NCI-H526 (cell line): ENCODE measurements at regions not wholly inside any gene's neighbourhood (a gene's known extent, or its start where the extent isn't known, plus 50 kb on each side); places are given as distances from the start of the nearest gene placed in this dataset.

Experiments
- DNase-seq, 2 experiments: peaks; one replicate each; lab custom pipeline; 2025; lab: John Stamatoyannopoulos, UW

DNA sequence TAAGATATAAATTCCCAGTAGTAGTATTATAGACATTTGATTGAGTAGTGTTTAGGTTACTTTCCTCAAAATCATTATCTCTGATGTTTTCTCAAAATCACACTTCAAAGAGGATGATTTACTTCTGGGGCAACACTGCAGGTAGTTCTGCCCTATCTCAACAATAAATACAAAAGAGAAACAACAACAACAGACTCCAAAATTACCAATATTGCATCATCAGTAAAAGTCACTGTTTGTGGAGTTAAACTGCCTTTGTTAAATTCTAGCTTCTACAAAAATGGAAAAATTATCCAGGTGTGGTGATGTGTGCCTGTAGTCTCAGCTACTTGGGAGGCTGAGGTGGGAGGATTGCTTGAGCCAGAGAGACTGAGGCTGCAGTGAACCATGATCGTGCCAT is 637.6 kb upstream of the ZNF608 start:
- no peak for DNase-seq

DNA sequence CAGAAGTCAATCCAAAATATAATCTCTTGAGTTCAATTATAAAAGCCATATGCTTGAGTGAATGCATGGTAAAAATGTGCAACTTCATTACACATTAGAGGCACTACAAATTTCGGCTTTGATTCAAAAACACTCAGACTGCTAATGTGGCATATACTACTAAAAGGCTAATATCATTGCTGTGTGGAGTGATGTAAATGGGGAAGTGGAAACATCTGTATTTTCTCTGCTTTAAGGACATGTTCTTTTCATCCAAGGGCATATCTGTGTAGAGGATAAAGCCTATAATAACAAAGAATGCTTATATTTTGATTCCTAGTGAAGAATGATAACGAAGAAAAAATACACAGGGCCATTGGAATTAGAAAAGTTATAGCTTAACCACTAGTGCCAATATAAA is 643.9 kb upstream of the ZNF608 start:
- no peak for DNase-seq

GRCh38 chr5:125393221-125393815 is 646.9 kb upstream of the ZNF608 start:
- no peak for DNase-seq

DNA sequence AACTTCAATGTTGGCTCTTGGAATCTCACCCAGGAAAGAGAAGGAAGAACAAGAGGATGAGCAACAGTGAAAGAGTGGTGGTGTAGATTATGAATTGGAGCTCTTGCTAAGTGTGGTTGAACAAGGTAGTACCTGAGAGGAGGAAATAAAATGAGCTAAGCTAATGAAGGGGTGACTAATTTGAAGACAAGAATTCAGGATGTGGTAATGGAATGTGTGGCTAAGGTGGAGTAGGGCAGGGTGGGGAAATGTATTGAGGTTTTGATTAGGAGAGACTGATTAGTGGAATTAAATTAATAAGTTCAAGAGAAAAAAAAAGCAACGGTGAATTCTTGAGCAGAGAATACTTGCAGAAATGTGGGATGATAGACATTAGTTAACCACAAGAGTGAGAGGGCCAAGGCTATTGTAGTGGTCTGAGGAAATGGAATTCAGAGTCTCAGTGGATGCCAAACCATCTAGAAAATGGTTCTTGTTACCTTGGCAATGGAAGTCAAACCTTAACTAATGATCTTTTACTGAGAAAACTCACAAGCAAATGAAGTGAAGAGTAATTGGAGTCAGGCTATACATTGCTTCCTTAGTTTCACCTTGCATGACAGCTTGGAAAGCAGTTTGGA is 648.3 kb upstream of the ZNF608 start:
- no peak for DNase-seq

DNA sequence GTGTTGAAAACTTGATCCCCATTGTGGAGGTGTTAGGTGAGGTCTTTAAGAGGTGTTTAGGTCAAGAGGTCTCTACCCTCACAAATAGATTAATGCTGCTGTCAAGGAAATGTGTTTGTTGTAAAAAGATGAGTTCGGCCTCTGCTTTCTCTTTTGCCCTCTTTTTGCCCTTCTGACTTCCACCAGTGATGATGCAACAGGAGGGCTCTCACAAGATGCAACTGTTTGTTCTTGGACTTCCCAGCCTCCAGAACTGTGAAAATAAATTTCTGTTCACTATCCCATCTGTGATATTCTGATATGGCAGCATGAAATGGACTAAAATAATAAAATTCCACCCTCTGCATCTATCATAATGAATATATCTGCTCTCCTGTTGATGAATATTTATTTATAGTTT is 650.0 kb upstream of the ZNF608 start:
- no peak for DNase-seq

GRCh38 chr5:125398466-125398865 is 652.0 kb upstream of the ZNF608 start:
- no peak for DNase-seq

DNA sequence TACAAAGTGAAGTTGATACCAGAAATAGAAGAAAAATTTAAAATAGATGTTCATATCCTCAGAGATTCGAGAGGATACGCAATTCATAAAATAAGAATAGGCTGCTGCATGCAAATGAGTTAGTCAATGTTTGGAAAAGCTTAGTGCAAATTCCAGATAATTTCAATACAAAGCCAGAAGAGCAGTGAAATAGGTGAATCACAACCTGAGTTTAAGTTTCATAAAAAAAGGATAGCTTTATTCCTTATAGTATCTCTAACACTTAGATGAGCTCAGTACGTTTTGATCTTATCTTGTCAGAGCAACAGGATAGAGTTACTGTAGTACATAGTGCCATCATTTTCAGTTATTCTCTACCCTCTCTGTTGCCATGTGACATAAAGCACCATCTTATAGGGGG is 653.4 kb upstream of the ZNF608 start:
- DNase-seq, result no peak

- DNase-seq, result no peak
Observed at GRCh38 chr5:125401724-125402622, 655.5 kb upstream of the ZNF608 start.

DNA sequence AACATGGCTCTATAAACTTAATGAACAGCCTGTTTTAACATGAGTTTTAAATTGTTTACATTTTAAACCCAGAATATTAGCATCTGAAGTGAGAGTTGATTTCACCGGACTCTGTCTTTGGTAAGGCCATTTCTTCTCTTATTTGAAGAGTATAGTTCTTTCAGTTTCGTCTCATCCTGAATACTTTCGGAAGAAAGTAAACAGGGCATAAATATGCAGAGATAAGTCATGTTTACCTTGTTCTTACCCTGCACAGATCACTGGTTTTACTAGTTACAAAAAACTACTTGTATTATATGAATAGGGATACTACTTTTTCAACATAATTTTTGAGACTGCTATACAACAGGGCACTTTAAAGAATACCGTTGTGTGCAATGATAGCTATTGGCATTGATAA is 656.3 kb upstream of the ZNF608 start:
- no peak for DNase-seq

DNA sequence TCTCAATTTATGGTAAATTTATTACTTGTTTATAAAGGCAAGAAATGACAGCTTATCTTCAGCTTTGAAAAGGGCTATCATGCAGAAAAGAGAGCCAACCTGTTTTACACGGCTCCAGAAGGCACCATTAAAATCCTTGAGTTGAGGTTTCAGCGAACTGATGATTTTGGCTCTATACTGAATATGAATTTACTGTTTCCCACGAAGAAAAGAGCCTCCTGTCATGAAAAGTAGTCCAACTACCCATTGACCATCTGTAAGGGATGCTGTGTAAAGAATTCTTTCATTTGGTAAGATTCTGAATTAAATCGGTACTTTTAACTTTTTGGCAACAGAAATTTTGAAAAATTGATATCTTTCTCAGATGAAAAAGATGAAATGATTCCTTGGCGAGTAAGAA is 657.6 kb upstream of the ZNF608 start:
- DNase-seq, result no peak

- DNase-seq, result no peak
Observed at GRCh38 chr5:125408448-125409233, 662.2 kb upstream of the ZNF608 start.

- DNase-seq, result no peak
Observed at GRCh38 chr5:125409234-125409860, 662.9 kb upstream of the ZNF608 start.

DNA sequence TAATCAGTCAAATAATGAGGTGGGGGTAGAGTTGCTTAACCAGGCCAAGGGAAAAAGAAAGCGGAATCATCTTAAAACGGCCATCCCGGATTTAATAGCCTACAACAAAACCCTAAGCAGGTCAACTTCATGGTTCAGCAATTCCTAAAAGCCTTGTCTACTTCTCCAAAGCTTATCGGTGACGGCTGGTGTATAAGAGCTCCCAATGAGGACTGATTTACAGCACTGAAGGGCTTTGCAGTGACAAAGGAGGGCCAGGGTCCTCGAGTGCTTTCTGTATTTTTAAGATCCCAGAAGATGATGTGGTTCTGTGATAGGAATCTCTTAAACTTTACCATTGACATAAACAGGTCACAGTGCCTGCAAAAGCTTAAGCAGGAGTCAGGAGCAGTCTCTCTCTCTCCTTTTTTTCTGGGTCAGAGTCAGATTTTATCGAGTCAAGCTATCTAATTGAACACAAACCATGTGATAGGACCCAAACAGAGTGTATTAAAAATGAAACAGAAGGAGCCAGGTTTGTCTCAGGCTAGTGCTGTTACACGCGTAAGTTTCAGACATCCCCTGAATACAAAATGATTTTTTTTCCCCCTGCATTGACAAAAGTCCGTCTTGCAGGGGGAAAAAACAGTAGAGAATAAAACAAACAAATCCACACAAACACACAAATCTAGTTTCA is 663.6 kb upstream of the ZNF608 start:
- DNase-seq, result no peak

DNA sequence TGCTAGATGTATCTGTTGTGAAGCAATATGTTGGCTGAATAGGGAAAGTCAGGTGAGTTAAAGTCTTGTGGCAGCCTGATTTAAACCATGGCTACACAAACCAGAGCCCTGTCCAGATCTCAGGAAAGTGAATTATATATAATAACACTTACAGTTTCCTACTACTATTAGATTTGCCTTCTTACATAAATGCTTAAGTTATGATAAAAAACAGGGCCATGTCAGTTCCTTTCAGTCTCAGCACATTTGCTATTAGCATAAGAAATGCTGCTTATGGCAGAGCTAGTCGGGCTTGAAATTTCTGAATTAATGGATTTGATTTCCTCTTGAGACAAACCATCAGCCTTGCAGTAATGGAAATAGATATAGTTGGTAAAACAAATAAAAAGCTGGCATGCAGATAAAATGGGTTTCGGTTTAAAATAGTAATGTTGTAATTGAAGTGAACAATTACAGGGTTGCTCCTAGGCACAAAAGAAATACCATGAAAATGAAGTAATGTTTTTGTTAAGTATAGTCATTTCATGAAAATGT is 664.2 kb upstream of the ZNF608 start:
- DNase-seq, result no peak

GRCh38 chr5:125411071-125411743 is 664.8 kb upstream of the ZNF608 start:
- DNase-seq, result no peak

DNA sequence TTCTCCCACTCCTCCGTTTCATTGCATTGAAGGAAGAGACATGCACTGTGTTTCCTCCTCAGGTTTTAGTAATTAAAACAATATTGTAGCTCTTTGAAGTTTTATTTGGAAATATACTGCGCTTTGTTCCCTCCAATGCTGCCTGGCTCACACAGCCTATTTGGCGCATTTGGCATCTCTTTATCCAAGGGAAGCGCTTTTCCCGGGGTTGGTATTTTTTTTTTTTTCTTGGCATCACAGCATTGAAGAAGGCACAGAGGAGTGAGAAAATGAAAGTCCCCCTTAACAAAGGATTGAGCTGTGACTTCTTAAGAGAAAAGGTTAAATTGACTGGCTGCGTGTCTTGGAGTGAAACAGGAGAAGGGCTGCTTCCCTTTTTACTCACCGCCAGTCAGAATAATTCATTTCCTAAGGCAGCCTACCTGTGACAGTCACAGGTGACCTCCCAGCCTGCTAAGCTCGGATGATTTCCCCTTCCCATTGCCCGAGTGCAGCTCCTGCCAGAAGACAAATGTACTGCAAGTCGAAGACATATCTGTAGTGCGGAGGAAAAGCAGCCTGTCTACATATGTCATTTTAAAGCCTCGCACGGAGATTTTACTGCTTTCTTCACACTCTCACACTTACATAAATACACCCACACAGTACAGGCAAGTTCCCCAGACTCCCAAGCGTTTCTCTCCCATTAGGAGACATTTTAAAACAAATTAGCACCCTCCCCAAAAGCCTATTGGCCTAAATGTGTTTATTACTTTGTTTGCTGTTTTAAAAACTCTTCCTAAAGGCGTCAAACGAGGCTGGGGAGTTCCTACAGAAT is 665.5 kb upstream of the ZNF608 start:
- peak; percentile 25 to 73 for DNase-seq

- peak; percentile 55 to 82 for DNase-seq
Observed at GRCh38 chr5:125412561-125413495, 666.4 kb upstream of the ZNF608 start.

GRCh38 chr5:125413496-125414274 is 667.2 kb upstream of the ZNF608 start:
- DNase-seq, result no peak
